Mesodermal cell (in vitro differentiated cells): ENCODE measurements at regions not wholly inside any gene's neighbourhood (a gene's known extent, or its start where the extent isn't known, plus 50 kb on each side); places are given as distances from the start of the nearest gene placed in this dataset.
"Not testable (repeated sequence)": the region's sequence is repeated elsewhere in the genome, so short reads cannot be mapped to it uniquely, and the experiment has no call there.

ENCODE experiments used
- H3K27ac ChIP-seq: 2 replicates; pipeline ENCODE4 v1.7.0; 2013; ENCODE audit warnings: mild to moderate bottlenecking, low read depth, low read length, moderate library complexity; ENCODE audit not compliant: severe bottlenecking
- H3K36me3 ChIP-seq: 2 replicates; pipeline ENCODE4 v1.7.1; 2013; ENCODE audit warnings: mild to moderate bottlenecking, low read length, moderate library complexity; ENCODE audit not compliant: control insufficient read depth, insufficient read depth
- H3K4me1 ChIP-seq: one replicate; pipeline ENCODE4 v1.7.1; 2013; ENCODE audit warnings: mild to moderate bottlenecking, low read length; ENCODE audit not compliant: insufficient read depth, control insufficient read depth, poor library complexity, severe bottlenecking
- H3K4me3 ChIP-seq: 2 replicates; pipeline ENCODE4 v1.7.0; 2013; ENCODE audit warnings: low read length, control low read depth, mild to moderate bottlenecking; ENCODE audit not compliant: insufficient read depth, poor library complexity, severe bottlenecking; ENCODE audit errors: extremely low read depth
- H3K9me3 ChIP-seq: 2 replicates; pipeline ENCODE4 v1.7.1; 2013; ENCODE audit warnings: mild to moderate bottlenecking, low read length, moderate library complexity; ENCODE audit not compliant: control insufficient read depth
- WGBS, 2 experiments: methylation state at CpG; one replicate each; pipeline ENCODE4 v1.1.5; 2013; ENCODE audit warnings: missing lambda C conversion rate in 2 of 2; ENCODE audit not compliant: insufficient coverage in 2 of 2; 5-methylcytosine and 5-hydroxymethylcytosine counted together

DNA sequence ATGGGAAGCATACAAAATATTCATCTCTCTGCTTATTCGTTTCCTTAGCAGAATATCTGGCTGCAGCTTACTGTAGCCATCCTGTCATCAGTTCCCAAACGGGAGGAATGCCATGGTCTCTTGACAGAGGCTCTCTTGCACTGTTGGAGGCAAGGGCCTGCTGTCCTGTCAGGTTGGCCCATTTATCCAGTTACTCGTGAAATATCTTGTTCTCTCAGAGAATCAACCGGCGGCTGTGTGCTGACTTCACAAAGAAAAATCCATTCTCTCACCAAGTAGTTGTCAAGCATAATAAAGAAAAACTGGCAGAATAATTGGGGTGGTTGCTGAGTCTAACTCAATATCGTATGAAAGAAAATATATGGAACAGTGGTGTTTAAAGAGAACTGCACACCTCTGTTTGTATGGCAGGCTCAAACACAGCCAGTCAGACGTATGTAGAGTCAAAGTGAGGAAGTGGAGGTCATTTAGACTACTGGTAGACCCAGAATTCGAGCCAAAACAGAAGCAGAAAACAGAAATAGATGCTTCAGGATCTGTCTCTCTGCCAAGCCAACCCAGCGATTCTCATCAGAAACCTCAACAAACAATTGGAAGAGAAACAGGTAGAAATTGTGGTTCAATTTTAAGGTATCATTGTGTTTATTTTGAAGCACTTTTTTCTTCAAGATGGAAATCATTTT lies 349.2 kb upstream of the PRKCQ start:
- H3K27ac ChIP-seq: no peak overlapping the region
- peaks cover 8% of the 10 kb centered on the region for H3K4me1 ChIP-seq
- no peaks in the 10 kb centered on the region for H3K9me3 ChIP-seq
- no peaks in the 10 kb centered on the region for H3K36me3 ChIP-seq
- 81 to 83% methylated on average over 5 to 6 of the region's 9 CpGs for WGBS, 2 experiments
- no peak overlapping the region for H3K4me3 ChIP-seq

DNA sequence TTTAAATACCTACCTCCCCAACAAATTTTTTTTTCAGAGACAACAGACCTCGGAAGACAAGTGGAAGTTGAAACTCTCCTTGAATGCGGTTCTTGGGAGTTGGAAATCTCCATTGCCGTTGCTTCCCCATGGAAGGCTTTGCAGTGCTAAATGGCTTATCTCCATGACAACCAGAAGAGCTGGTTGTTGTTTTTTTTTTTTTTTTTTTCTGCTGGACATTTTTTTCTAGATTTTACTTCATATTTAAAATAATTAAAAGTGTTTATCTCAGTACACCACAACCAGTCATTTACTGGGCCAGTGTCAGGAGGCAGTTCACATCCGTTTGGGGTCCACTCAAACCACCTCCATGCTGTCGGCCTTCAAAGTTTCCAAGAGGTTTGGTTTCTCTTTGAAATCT lies 348.5 kb upstream of the PRKCQ start:
- Histone ChIP-seq H3K36me3 (no peaks in the 10 kb centered on the region), H3K4me3 (no peak overlapping the region), H3K27ac (no peak overlapping the region), H3K4me1 (peaks cover 8% of the 10 kb centered on the region), H3K9me3 (no peaks in the 10 kb centered on the region)
- WGBS, 2 experiments: 88 to 93% methylated on average over 3 of the region's 5 CpGs

DNA sequence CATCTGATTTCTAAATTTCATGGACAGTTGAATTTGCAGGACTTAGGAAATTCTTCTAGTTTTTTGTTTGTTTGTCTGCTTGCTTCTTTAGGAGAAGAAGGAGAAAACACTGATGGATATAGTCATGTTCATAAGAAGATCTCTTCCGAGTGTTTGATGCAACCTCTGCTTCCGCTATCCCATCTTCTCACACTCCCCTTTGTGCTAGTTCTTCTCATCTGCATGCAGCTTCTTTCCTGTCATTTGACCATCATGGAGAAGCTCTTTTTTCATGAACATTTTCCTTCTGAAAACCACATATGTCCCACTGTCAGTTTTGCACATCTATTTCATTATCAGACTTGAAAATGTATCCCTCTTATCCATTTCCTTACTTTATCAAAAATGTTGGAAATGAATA lies 346.9 kb upstream of the PRKCQ start:
- no peak overlapping the region for H3K4me3 ChIP-seq
- no peaks in the 10 kb centered on the region for H3K9me3 ChIP-seq
- no peak overlapping the region for H3K27ac ChIP-seq
- peaks cover 8% of the 10 kb centered on the region for H3K4me1 ChIP-seq
- no peaks in the 10 kb centered on the region for H3K36me3 ChIP-seq
- whole genome bisulfite sequencing, 2 experiments: 100% methylated on average over 2 of the region's 2 CpGs; no CpG with 5 or more reads in 1 of the 2 experiments

DNA sequence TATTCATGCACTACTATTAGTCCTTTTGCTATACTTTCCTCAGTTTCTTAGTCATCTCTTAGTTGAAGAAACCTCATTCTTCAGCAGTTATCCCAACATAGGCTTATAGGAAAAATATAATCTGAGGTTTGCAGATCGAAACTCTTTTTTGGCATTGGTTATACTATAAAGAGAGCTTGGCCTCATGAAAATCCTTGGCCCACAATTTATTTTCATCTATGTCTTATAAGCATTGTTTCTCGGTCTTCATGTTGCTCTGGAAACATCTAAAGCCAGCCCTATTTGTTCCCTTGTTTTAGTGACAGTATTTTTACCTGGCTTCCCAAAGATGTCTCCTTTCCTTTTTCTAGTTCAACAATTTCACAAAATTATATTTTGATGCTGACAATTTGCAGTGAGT lies 345.1 kb upstream of the PRKCQ start:
- 100% methylated on average over 1 of the region's 2 CpGs; no CpG with 5 or more reads in 1 of the 2 experiments for WGBS, 2 experiments
- H3K36me3 ChIP-seq: no peaks in the 10 kb centered on the region

DNA sequence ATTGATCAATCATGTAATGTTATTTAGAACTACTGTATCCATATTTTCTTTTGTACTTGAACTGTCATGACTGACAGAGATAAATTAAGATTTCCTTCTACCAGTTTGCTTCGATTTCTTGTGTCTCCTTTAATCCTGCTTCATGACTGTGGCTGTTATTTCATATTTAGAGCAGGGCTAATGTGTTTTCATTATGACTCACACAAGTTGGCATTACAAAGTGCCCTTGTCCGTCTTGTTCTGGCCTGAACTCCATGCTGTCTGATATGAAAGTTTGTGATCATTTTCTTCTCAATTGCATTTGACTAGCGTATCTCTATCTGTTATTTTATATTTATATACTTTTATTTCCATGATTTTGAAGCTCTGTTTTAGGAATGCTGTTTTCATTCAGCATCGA lies 344.1 kb upstream of the PRKCQ start:
- H3K4me1 ChIP-seq: peaks cover 8% of the 10 kb centered on the region
- H3K27ac ChIP-seq: no peak overlapping the region
- WGBS, 2 experiments: no CpG with 5 or more reads among the region's 4 CpGs
- H3K4me3 ChIP-seq: no peak overlapping the region
- no peaks in the 10 kb centered on the region for H3K36me3 ChIP-seq
- no peaks in the 10 kb centered on the region for H3K9me3 ChIP-seq

More for the DNA sequence above, 345.1 kb upstream of the PRKCQ start:
- H3K4me1 ChIP-seq: peaks cover 8% of the 10 kb centered on the region
- no peak overlapping the region for H3K4me3 ChIP-seq
- no peak overlapping the region for H3K27ac ChIP-seq
- H3K9me3 ChIP-seq: no peaks in the 10 kb centered on the region

- not testable (repeated sequence) for H3K4me1 ChIP-seq, H3K4me3 ChIP-seq, H3K36me3 ChIP-seq, H3K27ac ChIP-seq, H3K9me3 ChIP-seq
- WGBS, 2 experiments: 88 to 89% methylated on average over 11 to 14 of the region's 16 CpGs
These were observed 340.9 kb upstream of the PRKCQ start for GRCh38 chr10:6921026-6921425.

DNA sequence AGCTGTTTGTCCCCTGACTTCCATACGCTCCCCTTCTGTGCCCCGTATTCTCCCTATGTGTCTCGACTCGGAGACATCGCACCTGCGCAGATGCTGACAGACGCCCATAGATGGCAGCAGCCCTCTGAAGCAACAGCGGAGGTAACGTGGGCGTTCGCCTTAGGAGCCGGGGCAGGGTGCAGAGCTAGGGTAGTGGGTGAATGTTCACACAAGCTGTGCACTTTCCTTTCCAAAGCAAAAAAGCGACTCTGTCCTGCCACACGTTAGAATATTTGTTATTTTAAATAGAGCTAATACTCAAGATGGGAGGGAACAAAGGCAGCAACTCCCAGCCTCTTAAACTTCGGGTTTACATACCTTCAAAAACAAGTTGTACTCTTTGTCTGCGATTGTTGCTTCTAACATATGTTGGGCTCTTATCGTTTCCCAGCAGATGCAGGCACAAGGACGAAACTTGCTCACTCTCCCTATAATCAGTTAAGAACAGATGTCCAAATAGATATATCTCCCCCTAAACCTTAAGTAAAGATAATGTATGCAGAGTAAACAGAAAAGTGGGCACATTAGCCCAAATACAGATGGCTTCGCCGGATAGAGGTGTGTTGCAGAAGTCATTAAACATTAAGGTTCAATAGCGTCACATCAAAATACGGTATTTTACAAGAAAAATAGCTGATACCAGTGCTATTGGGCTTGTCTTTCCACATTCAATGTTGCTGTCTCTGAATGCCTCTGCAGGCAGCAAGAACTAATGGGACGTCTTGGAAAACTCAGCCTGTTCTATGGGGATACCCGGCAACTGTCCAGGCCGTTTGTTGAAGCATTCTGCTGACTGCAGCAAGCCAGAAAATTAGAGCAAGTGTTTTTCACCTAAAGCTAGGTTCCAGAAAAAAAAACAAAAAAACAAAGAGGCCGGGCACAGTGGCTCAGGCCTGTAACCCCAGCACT lies 340.3 kb upstream of the PRKCQ start:
- WGBS, 2 experiments: 58 to 79% methylated on average over 14 to 15 of the region's 26 CpGs
- Histone ChIP-seq H3K4me1 (no peaks in the 10 kb centered on the region), H3K27ac (no peak overlapping the region), H3K36me3 (no peaks in the 10 kb centered on the region), H3K4me3 (no peak overlapping the region), H3K9me3 (no peaks in the 10 kb centered on the region)

DNA sequence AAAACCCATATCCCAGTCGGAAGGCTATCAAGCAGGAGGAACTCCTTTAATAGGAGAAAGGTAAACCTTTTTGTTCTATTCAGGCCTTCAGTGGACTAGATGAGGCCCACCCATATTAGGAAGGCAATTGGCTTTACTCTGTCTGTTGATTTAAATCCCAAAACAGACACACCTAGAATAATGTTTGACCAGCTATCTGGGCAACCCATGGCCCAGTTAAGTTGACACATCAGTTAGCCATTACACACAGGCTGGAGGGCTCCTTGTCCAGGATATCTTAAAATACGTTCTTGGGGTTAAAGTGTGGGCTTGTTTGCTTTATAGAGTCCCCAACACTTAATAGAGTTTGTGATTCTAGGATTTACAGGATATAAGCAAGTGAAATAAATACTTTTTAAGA lies 339.0 kb upstream of the PRKCQ start:
- no peaks in the 10 kb centered on the region for H3K4me1 ChIP-seq

GRCh38 chr10:6918305-6918704 lies 338.2 kb upstream of the PRKCQ start:
- H3K4me1 ChIP-seq: no peaks in the 10 kb centered on the region
- WGBS, 2 experiments: 77 to 80% methylated on average over 3 to 6 of the region's 6 CpGs
- no peak overlapping the region for H3K4me3 ChIP-seq
- H3K27ac ChIP-seq: no peak overlapping the region
- H3K9me3 ChIP-seq: no peaks in the 10 kb centered on the region
- H3K36me3 ChIP-seq: no peaks in the 10 kb centered on the region

More for the DNA sequence above, 339.0 kb upstream of the PRKCQ start:
- H3K4me3 ChIP-seq: no peak overlapping the region
- 100% methylated on average over 1 of the region's 2 CpGs; no CpG with 5 or more reads in 1 of the 2 experiments for WGBS, 2 experiments
- no peak overlapping the region for H3K27ac ChIP-seq
- no peaks in the 10 kb centered on the region for H3K9me3 ChIP-seq
- H3K36me3 ChIP-seq: no peaks in the 10 kb centered on the region

DNA sequence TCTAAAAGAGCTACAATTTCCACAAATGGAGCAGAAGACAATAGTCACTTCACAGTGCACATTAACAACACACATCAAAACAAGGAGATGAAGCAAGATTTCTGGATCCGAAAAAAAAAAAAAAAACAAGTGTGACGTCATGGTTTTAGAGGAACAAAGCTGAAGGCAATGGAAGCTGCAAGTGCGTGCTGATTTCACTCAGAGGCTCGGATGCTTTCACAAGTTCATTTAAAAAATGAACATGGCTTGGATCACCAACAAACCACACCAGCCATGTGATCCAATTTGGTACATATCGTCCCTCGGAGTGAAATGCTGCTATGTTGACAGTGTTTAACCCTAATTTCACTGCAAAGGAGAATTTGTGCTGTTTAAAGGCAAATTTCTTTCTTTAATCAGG lies 337.0 kb upstream of the PRKCQ start:
- 80 to 92% methylated on average over 1 to 5 of the region's 6 CpGs for WGBS, 2 experiments
- Histone ChIP-seq H3K36me3 (no peaks in the 10 kb centered on the region), H3K27ac (no peak overlapping the region), H3K4me3 (no peak overlapping the region), H3K9me3 (no peaks in the 10 kb centered on the region), H3K4me1 (no peaks in the 10 kb centered on the region)
